B cell (primary cell): ENCODE measurements at regions not wholly inside any gene's neighbourhood (a gene's known extent, or its start where the extent isn't known, plus 50 kb on each side); places are given as distances from the start of the nearest gene placed in this dataset.

Source experiments
- ATAC-seq: fragments of 200-7000 bp; cut with Tn5 transposase; one replicate; pipeline ENCODE4 v1.10.0; 2021; ENCODE audit warnings: low read depth, mild to moderate bottlenecking, moderate number of reproducible peaks, moderate library complexity
- CTCF ChIA-PET: fragments of 350-600 bp; sonication (Branson Sonifier 250); formaldehyde crosslinking; loops from one replicate; lab custom pipeline; 2021; ENCODE audit warnings: antibody characterized with exemption, inconsistent platforms; lab: Charles Lee
- POLR2A ChIA-PET: fragments of 350-600 bp; sonication (Branson Sonifier 250); formaldehyde crosslinking; loops from one replicate; lab custom pipeline; 2021; ENCODE audit warnings: antibody characterized with exemption; lab: Charles Lee
- DNase-seq: peaks from one replicate; pipeline ENCODE4 v3.0.0; 2013
- H2AFZ ChIP-seq: 2 replicates; pipeline ENCODE4 v1.6.1; 2012; ENCODE audit warnings: mild to moderate bottlenecking, low read depth, low read length; ENCODE audit not compliant: insufficient read depth, poor library complexity, severe bottlenecking
- H3K27ac ChIP-seq, 2 donors: 1 replicate in 1 of 2; 2 replicates in 1 of 2; pipeline ENCODE4 v1.5.1; 2012 to 2013; ENCODE audit warnings: low read length in 2 of 2, mild to moderate bottlenecking in 2 of 2, moderate library complexity in 1 of 2
- H3K27me3 ChIP-seq, 4 experiments: fragments of 200-600 bp in 1 of 4; sonication (generic) in 1 of 4; replicated peaks in 1 of 4; 1 replicate in 2 of 4; 2 replicates in 2 of 4; pipeline versions ENCODE4 v1.6.1 to v1.7.0; 2013 to 2016; ENCODE audit warnings: low read length in 3 of 4, mild to moderate bottlenecking in 2 of 4, mixed read lengths in 1 of 4, moderate library complexity in 1 of 4; ENCODE audit not compliant: insufficient read depth in 4 of 4, control insufficient read depth in 3 of 4; ENCODE audit errors: control extremely low read depth in 1 of 4
- H3K36me3 ChIP-seq, 2 experiments: replicated peaks in 1 of 2; 1 replicate in 1 of 2; 2 replicates in 1 of 2; pipeline versions ENCODE4 v1.6.1 to v1.7.1; 2013; ENCODE audit warnings: low read length in 1 of 2; ENCODE audit not compliant: insufficient read depth in 2 of 2, control insufficient read depth in 1 of 2; ENCODE audit errors: control extremely low read depth in 1 of 2, extremely low read depth in 1 of 2
- H3K4me1 ChIP-seq, 2 donors: fragments of 200-600 bp in 1 of 2; sonication (generic) in 1 of 2; 1 replicate in 1 of 2; 2 replicates in 1 of 2; pipeline versions ENCODE4 v1.5.1 to v1.6.1; 2013 to 2017; ENCODE audit warnings: low read length in 2 of 2; ENCODE audit not compliant: control insufficient read depth in 2 of 2, insufficient read depth in 2 of 2
- H3K4me2 ChIP-seq: replicated peaks from 2 replicates; pipeline ENCODE3; 2012; ENCODE audit warnings: mild to moderate bottlenecking, low read depth, low read length; ENCODE audit not compliant: poor library complexity, severe bottlenecking
- H3K4me3 ChIP-seq, 5 experiments: fragments of 200-600 bp in 1 of 5; sonication (generic) in 1 of 5; 1 replicate in 3 of 5; 2 replicates in 2 of 5; pipeline versions ENCODE4 v1.5.1 to v1.7.0; 2011 to 2016; ENCODE audit warnings: low read length in 4 of 5, mild to moderate bottlenecking in 4 of 5, low read depth in 2 of 5, control low read depth in 1 of 5, moderate library complexity in 1 of 5; ENCODE audit not compliant: insufficient read depth in 1 of 5; ENCODE audit errors: control extremely low read depth in 1 of 5, extremely low read depth in 1 of 5
- H3K79me2 ChIP-seq: fragments of 200-600 bp; sonication (generic); one replicate; pipeline ENCODE4 v1.6.0; 2016; ENCODE audit warnings: low read length; ENCODE audit not compliant: control insufficient read depth, insufficient read depth
- H3K9ac ChIP-seq: fragments of 200-600 bp; sonication (generic); 2 replicates; pipeline ENCODE4 v1.6.1; 2017; ENCODE audit warnings: mild to moderate bottlenecking, low read length, moderate library complexity
- H3K9me3 ChIP-seq, 3 donors: one replicate each; pipeline versions ENCODE4 v1.6.1 to v1.7.1; 2013; ENCODE audit warnings: low read length in 2 of 3; ENCODE audit not compliant: control insufficient read depth in 2 of 3, insufficient read depth in 1 of 3; ENCODE audit errors: control extremely low read depth in 1 of 3
- H4K20me1 ChIP-seq: 2 replicates; pipeline ENCODE4 v1.6.0; 2012; ENCODE audit warnings: mild to moderate bottlenecking, low read length; ENCODE audit not compliant: insufficient read depth, control insufficient read depth, poor library complexity, severe bottlenecking
- H3K27ac Mint-ChIP-seq: one replicate; pipeline ENCODE4 v1.8.0; 2021; ENCODE audit warnings: mixed read lengths
- H3K27me3 Mint-ChIP-seq: one replicate; pipeline ENCODE4 v1.8.0; 2021; ENCODE audit warnings: mixed read lengths
- H3K4me1 Mint-ChIP-seq: one replicate; pipeline ENCODE4 v1.8.0; 2021; ENCODE audit warnings: mixed read lengths
- H3K4me3 Mint-ChIP-seq: one replicate; pipeline ENCODE4 v1.8.0; 2021; ENCODE audit warnings: mixed read lengths
- H3K9me3 Mint-ChIP-seq: one replicate; pipeline ENCODE4 v1.8.0; 2022; ENCODE audit warnings: mixed read lengths; ENCODE audit not compliant: insufficient read depth
- CTCF ChIP-seq: fragments of 200-600 bp; IDR thresholded peaks from one replicate; pipeline ENCODE4 v1.8.0; 2022; ENCODE audit warnings: antibody characterized with exemption, mild to moderate bottlenecking
- EZH2 ChIP-seq: IDR thresholded peaks from 2 replicates; pipeline ENCODE4 v1.6.1; 2012; ENCODE audit warnings: borderline replicate concordance, low read depth, mild to moderate bottlenecking, moderate library complexity, low read length; ENCODE audit not compliant: insufficient read depth, poor library complexity, severe bottlenecking
- WGBS: methylation state at CpG from one replicate; pipeline ENCODE4 v1.1.5; 2013; ENCODE audit warnings: missing lambda C conversion rate; ENCODE audit not compliant: insufficient coverage; 5-methylcytosine and 5-hydroxymethylcytosine counted together
- intact Hi-C: fragments of 100-400 bp; cut with micrococcal nuclease; formaldehyde crosslinking; loops from one replicate; pipeline ENCODE4 v1.10.0; 2022

GRCh38 chr9:38163518-38163917 is 94.5 kb upstream of the SHB start:
- WGBS = 92% methylated on average over 3 of the region's 3 CpGs
- no peak overlapping the region for H3K4me3 ChIP-seq
- H3K9me3 Mint-ChIP-seq = no peaks in the 10 kb centered on the region
- intact Hi-C loops = no loop called here
- no peak overlapping the region for H3K4me2 ChIP-seq
- no peaks in the 10 kb centered on the region for H3K36me3 ChIP-seq
- H3K27me3 Mint-ChIP-seq = peaks cover 12% of the 10 kb centered on the region
- no peaks in the 10 kb centered on the region for H3K9me3 ChIP-seq
- no peak overlapping the region for H3K27ac Mint-ChIP-seq
- no peaks in the 10 kb centered on the region for H3K4me1 Mint-ChIP-seq
- H3K79me2 ChIP-seq = no peaks in the 10 kb centered on the region
- no peak overlapping the region for H3K9ac ChIP-seq
- ChIA-PET POLR2A (no interaction called here), CTCF (interaction anchor here (1.6 kb wide), 1 partner anchor 9 kb away, joined by 3 read pairs; no protein-coding TSS in a partner anchor)
- H2AFZ ChIP-seq = no peak overlapping the region
- H3K27me3 ChIP-seq = peaks cover 0 to 8% (median 2%) of the 10 kb centered on the region in 4 experiments
- no peak overlapping the region for H3K4me3 Mint-ChIP-seq
- no peaks in the 10 kb centered on the region for H4K20me1 ChIP-seq
- H3K27ac ChIP-seq = no peak overlapping the region
- ATAC-seq (no peak), DNase-seq (no peak)
- no peak for TF ChIP-seq CTCF
- no peak for TF ChIP-seq EZH2
- H3K4me1 ChIP-seq = no peaks in the 10 kb centered on the region

- Histone ChIP-seq H3K79me2 (no peaks in the 10 kb centered on the region), H2AFZ (no peak overlapping the region), H3K36me3 (no peaks in the 10 kb centered on the region), H3K27me3 (peaks cover 0 to 8% (median 2%) of the 10 kb centered on the region in 4 experiments), H3K4me1 (no peaks in the 10 kb centered on the region), H3K4me3 (no peak overlapping the region), H3K9ac (no peak overlapping the region), H3K9me3 (no peaks in the 10 kb centered on the region), H3K27ac (no peak overlapping the region), H3K4me2 (no peak overlapping the region), H4K20me1 (no peaks in the 10 kb centered on the region)
- TF ChIP-seq EZH2 = no peak
- H3K4me3 Mint-ChIP-seq = no peak overlapping the region
- DNase-seq = no peak
- ChIA-PET POLR2A (no interaction called here), CTCF (interaction anchor here (1.6 to 3.4 kb wide), 2 partner anchors 17 to 249 kb away, joined by 3 to 34 read pairs; no protein-coding TSS in a partner anchor)
- no peaks in the 10 kb centered on the region for H3K4me1 Mint-ChIP-seq
- WGBS = no CpG with 5 or more reads among the region's 11 CpGs
- ATAC-seq = no peak
- intact Hi-C loops = no loop called here
- H3K9me3 Mint-ChIP-seq = no peaks in the 10 kb centered on the region
- peaks cover 12% of the 10 kb centered on the region for H3K27me3 Mint-ChIP-seq
- no peak overlapping the region for H3K27ac Mint-ChIP-seq
Observed at GRCh38 chr9:38162332-38163211, 93.5 kb upstream of the SHB start.
